ENCODE measurements at regions not wholly inside any gene's neighbourhood (a gene's known extent, or its start where the extent isn't known, plus 50 kb on each side); places are given as distances from the start of the nearest gene placed in this dataset.

DNA sequence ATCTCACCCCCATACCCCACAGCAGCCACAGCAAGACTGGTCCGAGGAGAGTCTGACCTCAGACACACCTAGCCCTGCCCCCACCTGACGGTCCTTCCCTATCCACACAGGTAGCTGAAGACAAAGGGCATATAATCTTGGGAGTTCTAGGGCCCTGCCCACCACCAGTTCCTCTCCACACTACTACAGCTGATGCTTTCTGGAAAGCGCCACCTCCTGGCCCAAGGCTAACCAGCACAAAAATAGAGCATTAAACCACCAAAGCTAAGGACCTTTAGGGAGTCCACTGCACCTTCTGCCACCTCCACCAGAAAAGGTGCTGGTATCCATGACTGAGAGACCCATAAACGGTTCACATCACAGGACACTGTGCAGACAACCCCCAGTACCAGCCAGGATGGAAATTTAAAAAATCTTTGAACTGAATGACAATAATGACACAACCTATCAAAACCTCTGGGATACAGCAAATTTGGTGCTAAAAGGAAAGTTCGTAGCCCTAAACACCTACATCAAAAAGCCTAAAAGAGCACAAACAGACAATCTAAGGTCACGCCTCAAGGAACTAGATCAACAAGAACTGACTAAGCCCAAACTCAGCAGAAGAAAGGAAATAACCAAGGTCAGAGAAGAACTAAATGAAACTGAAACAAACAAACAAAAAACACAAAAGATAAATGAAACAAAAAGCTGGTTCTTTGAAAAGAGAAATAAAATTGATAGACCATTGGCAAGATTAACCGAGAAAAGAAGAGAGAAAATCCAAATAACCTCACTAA, 122.1 kb upstream of the TPRG1 start:
- TF ChIP-seq IRF2 (CRISPR knock-in tag; IDR thresholded peaks at IDR 0.05; ENCODE audit: borderline replicate concordance, low read depth) (no peak), GABPB1 (CRISPR knock-in tag; IDR thresholded peaks at IDR 0.05) (no peak)

Measured in WTC11 (cell line).